HCT116 (cell line): ENCODE measurements at regions not wholly inside any gene's neighbourhood (a gene's known extent, or its start where the extent isn't known, plus 50 kb on each side); places are given as distances from the start of the nearest gene placed in this dataset.

ENCODE experiments used
- ATAC-seq: fragments of 200-7000 bp; cut with Tn5 transposase; 2 replicates; pipeline ENCODE4 v1.9.1; 2020; ENCODE audit warnings: mild to moderate bottlenecking, moderate library complexity
- BruUV-seq: library from RNA; stranded (reverse); fragments of 400-500 nt; replicated peaks from 2 replicates; lab custom pipeline; 2021; lab: Mats Ljungman, UMichigan
- CTCF ChIA-PET: fragments of 300-600 bp; sonication (Branson Sonifier 250); formaldehyde crosslinking; loops from one replicate; lab custom pipeline; 2021; ENCODE audit warnings: antibody characterized with exemption; lab: Charles Lee
- POLR2A ChIA-PET: fragments of 300-600, 350-600 bp; sonication (Branson Sonifier 250); formaldehyde crosslinking; loops from one replicate; lab custom pipeline; 2021; ENCODE audit warnings: antibody characterized with exemption; lab: Charles Lee
- RAD21 ChIA-PET, 2 experiments: fragments of 300-600 bp; sonication (Branson Sonifier 250); formaldehyde crosslinking; loops; one replicate each; lab custom pipeline; 2023; ENCODE audit warnings: low total read pairs in 2 of 2; ENCODE audit not compliant: uncharacterized antibody in 2 of 2, unreplicated experiment in 2 of 2, low non-redundant PET in 1 of 2; lab: Charles Lee
- DNase-seq: peaks from one replicate; pipeline ENCODE4 v3.0.0-alpha.2; 2010; ENCODE audit warnings: low read depth, low spot score
- H2AFZ ChIP-seq: fragments of 200-600 bp; shearing (Covaris generic), sonication (generic); 2 replicates; pipeline ENCODE4 v1.6.1; 2017; ENCODE audit warnings: low read depth, mixed run types, mixed read lengths, antibody characterized with exemption, low read length; ENCODE audit not compliant: poor library complexity, severe bottlenecking
- H3K27ac ChIP-seq: 2 replicates; pipeline ENCODE4 v1.5.1; 2012; ENCODE audit warnings: low read depth, low read length
- H3K27me3 ChIP-seq: fragments of 200-600 bp; sonication (generic); 2 replicates; pipeline ENCODE4 v1.6.1; 2016; ENCODE audit warnings: mixed run types, low read length, mixed read lengths; ENCODE audit not compliant: insufficient read depth
- H3K36me3 ChIP-seq, 2 experiments: fragments of 200-500 bp in 1 of 2; fragments of 200-600 bp in 1 of 2; sonication (Bioruptor generic) in 1 of 2; sonication (generic) in 1 of 2; 2 replicates each; pipeline versions ENCODE4 v1.5.1 to v1.6.1; 2014 to 2016; ENCODE audit warnings: low read length in 2 of 2, inconsistent platforms in 1 of 2, mixed read lengths in 1 of 2, mixed run types in 1 of 2; ENCODE audit not compliant: insufficient read depth in 2 of 2, control insufficient read depth in 1 of 2
- H3K4me1 ChIP-seq, 2 experiments: fragments of 200-600 bp in 1 of 2; sonication (generic) in 1 of 2; 2 replicates each; pipeline versions ENCODE4 v1.5.1 to v1.6.1; 2012 to 2017; ENCODE audit warnings: low read length in 2 of 2, inconsistent platforms in 1 of 2, mild to moderate bottlenecking in 1 of 2, mixed read lengths in 1 of 2, mixed run types in 1 of 2, moderate library complexity in 1 of 2; ENCODE audit not compliant: insufficient read depth in 2 of 2, control insufficient read depth in 1 of 2
- H3K4me2 ChIP-seq: fragments of 200-600 bp; sonication (generic); 2 replicates; pipeline ENCODE4 v1.6.1; 2017; ENCODE audit warnings: mixed run types, low read length, mixed read lengths
- H3K4me3 ChIP-seq, 2 experiments: fragments of 200-600 bp in 1 of 2; sonication (generic) in 1 of 2; replicated peaks in 1 of 2; 2 replicates each; pipeline ENCODE4 v1.5.1; 2011 to 2016; ENCODE audit warnings: low read length in 2 of 2, control low read depth in 1 of 2, low read depth in 1 of 2, mild to moderate bottlenecking in 1 of 2, mixed read lengths in 1 of 2, mixed run types in 1 of 2
- H3K79me2 ChIP-seq: fragments of 200-600 bp; sonication (generic); 2 replicates; pipeline ENCODE4 v1.6.1; 2017; ENCODE audit warnings: mild to moderate bottlenecking, mixed run types, low read length, moderate library complexity, mixed read lengths; ENCODE audit not compliant: insufficient read depth
- H3K9ac ChIP-seq: fragments of 200-600 bp; sonication (generic); 2 replicates; pipeline ENCODE4 v1.6.1; 2016; ENCODE audit warnings: low read length, mixed read lengths
- H3K9me2 ChIP-seq: fragments of 200-600 bp; sonication (generic), shearing (Covaris generic); 2 replicates; pipeline ENCODE4 v1.6.1; 2017; ENCODE audit warnings: mixed run types, mild to moderate bottlenecking, moderate library complexity; ENCODE audit not compliant: insufficient read depth
- H3K9me3 ChIP-seq, 2 experiments: fragments of 200-500 bp in 1 of 2; fragments of 200-600 bp in 1 of 2; sonication (Bioruptor generic) in 1 of 2; sonication (generic) in 1 of 2; 2 replicates each; pipeline ENCODE4 v1.6.1; 2014 to 2017; ENCODE audit warnings: low read length in 2 of 2, mixed read lengths in 2 of 2, inconsistent platforms in 1 of 2, low read depth in 1 of 2, mild to moderate bottlenecking in 1 of 2, mixed run types in 1 of 2, moderate library complexity in 1 of 2; ENCODE audit not compliant: control insufficient read depth in 1 of 2, insufficient read depth in 1 of 2
- H4K20me1 ChIP-seq: fragments of 200-600 bp; sonication (generic), shearing (Covaris generic); 2 replicates; pipeline ENCODE4 v1.6.1; 2017; ENCODE audit warnings: mixed run types, mild to moderate bottlenecking, moderate library complexity; ENCODE audit not compliant: insufficient read depth
- CBX3 ChIP-seq: IDR thresholded peaks from 2 replicates; pipeline ENCODE4 v1.6.1; 2012; ENCODE audit warnings: low read depth
- CEBPB ChIP-seq: IDR thresholded peaks from 2 replicates; pipeline ENCODE4 v1.6.1; 2012; ENCODE audit warnings: low read depth
- EGR1 ChIP-seq: IDR thresholded peaks from 2 replicates; pipeline ENCODE4 v1.6.1; 2012; ENCODE audit warnings: low read depth
- EZH2phosphoT487 ChIP-seq: fragments of 200-600 bp; IDR thresholded peaks from 2 replicates; pipeline ENCODE4 v1.6.1; 2018; ENCODE audit warnings: antibody characterized with exemption, borderline replicate concordance
- POLR2A ChIP-seq: IDR thresholded peaks from 2 replicates; pipeline ENCODE4 v1.7.0; 2011; ENCODE audit warnings: borderline replicate concordance; ENCODE audit not compliant: insufficient read depth, insufficient read length; ENCODE audit errors: extremely low read depth
- SP1 ChIP-seq: IDR thresholded peaks from 2 replicates; pipeline ENCODE4 v1.6.1; 2012; ENCODE audit warnings: low read depth
- TCF7L2 ChIP-seq: IDR thresholded peaks from 2 replicates; pipeline ENCODE4 v1.7.0; 2011; ENCODE audit warnings: borderline replicate concordance, inconsistent platforms; ENCODE audit not compliant: insufficient read depth, insufficient read length; ENCODE audit errors: extremely low read depth
- ZBTB33 ChIP-seq: IDR thresholded peaks from 2 replicates; pipeline ENCODE4 v1.6.1; 2011; ENCODE audit warnings: mild to moderate bottlenecking, low read length, moderate library complexity; ENCODE audit not compliant: insufficient replicate concordance; ENCODE audit errors: extremely low read depth
- ZFX ChIP-seq: fragments of 450-650 bp; IDR thresholded peaks from 2 replicates; pipeline ENCODE4 v1.6.1; 2017
- intact Hi-C: fragments of 100-400 bp; cut with micrococcal nuclease; formaldehyde crosslinking; loops from 2 replicates; pipeline ENCODE4 v1.10.0; 2022

GRCh38 chr17:13863436-13863835 is 205.9 kb upstream of the COX10 start (continued):
- no peak for TF ChIP-seq ZBTB33
- no peak for TF ChIP-seq SP1
- no peak for TF ChIP-seq EZH2phosphoT487
- no peak for TF ChIP-seq EGR1
- TF ChIP-seq, all 23 proteins: peak for 0

- no peaks in the 10 kb centered on the region for H3K36me3 ChIP-seq
- H3K27me3 ChIP-seq = no peaks in the 10 kb centered on the region; the same call in 1 of the 2 replicates
- no peak overlapping the region for H2AFZ ChIP-seq
- H3K27ac ChIP-seq = no peak overlapping the region
- ChIA-PET POLR2A (no interaction called here), RAD21 (no interaction called here), CTCF (no interaction called here)
- H4K20me1 ChIP-seq = no peaks in the 10 kb centered on the region
- H3K79me2 ChIP-seq = no peaks in the 10 kb centered on the region
- no peaks in the 10 kb centered on the region for H3K4me1 ChIP-seq
- H3K4me3 ChIP-seq = no peak overlapping the region
- no peak overlapping the region for H3K9ac ChIP-seq
- no peak for TF ChIP-seq ZFX
- TF ChIP-seq CBX3 = no peak
- TF ChIP-seq POLR2A = no peak
- TF ChIP-seq TCF7L2 = no peak
- TF ChIP-seq CEBPB = no peak
- no peak for ATAC-seq
- DNase-seq = no peak
- no peaks in the 10 kb centered on the region for H3K9me2 ChIP-seq
- H3K4me2 ChIP-seq = no peak overlapping the region
- intact Hi-C loops = no loop called here
- H3K9me3 ChIP-seq = no peaks in the 10 kb centered on the region
- BruUV-seq = no TSS peak
Observed at GRCh38 chr17:13864521-13864920, 204.8 kb upstream of the COX10 start.
